RWPE1 (cell line): ENCODE measurements at regions not wholly inside any gene's neighbourhood (a gene's known extent, or its start where the extent isn't known, plus 50 kb on each side); places are given as distances from the start of the nearest gene placed in this dataset.

Experiments
- CTCF ChIA-PET: fragments of 350-600 bp; sonication (Branson Sonifier 250); formaldehyde crosslinking; extraction: SDS; loops from one replicate; lab custom pipeline; 2021; lab: Yijun Ruan, JAX
- POLR2A ChIA-PET: fragments of 400-600 bp; formaldehyde crosslinking; extraction: SDS; loops from one replicate; lab custom pipeline; 2020; ENCODE audit warnings: antibody characterized with exemption; ENCODE audit not compliant: low non-redundant PET; lab: Yijun Ruan, JAX
- DNase-seq: peaks from one replicate; pipeline ENCODE4 v3.0.0; 2012; ENCODE audit warnings: low spot score
- H3K27ac ChIP-seq: fragments of 450-650 bp; 2 replicates; pipeline ENCODE4 v1.5.1; 2017
- CTCF ChIP-seq: fragments of 450-650 bp; conservative IDR thresholded peaks from 2 replicates; pipeline ENCODE4 v1.5.1; 2017; ENCODE audit warnings: low read depth, mild to moderate bottlenecking

DNA sequence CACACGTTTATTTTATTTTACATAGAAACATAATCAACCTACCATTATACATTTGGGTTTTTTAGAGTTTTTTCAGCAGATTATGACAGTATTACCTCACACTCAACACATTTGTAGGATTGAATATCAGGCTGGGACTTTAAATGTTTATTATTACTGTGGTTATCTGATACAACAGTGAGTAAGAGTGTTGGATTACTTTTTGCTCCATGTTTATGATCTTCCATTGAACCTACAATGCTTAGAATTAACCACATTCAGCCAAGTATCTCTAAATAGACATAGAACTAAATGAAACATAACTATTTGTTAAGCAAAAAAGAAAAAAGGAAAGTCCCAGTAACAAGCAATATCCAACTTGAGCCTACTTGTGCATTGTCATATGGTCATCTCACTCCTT is 607.4 kb upstream of the PITX2 start:
- TF ChIP-seq CTCF = no peak
- POLR2A ChIA-PET = no interaction called here
- no peak for DNase-seq
- CTCF ChIA-PET = no interaction called here
- no peak overlapping the region for H3K27ac ChIP-seq

DNA sequence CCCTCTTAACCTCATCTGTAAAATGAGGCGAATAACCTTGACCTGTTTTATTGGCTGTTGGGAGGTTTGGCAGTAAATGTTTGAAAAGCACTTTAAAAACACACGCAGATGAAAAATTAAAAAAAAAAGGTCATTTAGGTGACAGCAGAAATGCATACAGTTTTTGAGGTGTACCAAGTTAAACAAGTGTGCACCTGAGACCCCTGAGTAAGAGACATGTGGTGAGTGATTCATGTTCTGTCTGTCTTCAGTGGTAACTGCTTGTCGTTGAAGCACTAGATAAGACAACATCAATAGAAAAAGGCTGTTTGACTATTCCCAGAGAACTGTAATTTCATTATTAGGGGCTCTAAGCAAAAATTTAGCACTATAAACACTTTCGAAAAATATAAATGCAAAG is 608.4 kb upstream of the PITX2 start:
- CTCF ChIA-PET = no interaction called here
- no peak for DNase-seq
- H3K27ac ChIP-seq = no peak overlapping the region
- no peak for TF ChIP-seq CTCF
- POLR2A ChIA-PET = no interaction called here

DNA sequence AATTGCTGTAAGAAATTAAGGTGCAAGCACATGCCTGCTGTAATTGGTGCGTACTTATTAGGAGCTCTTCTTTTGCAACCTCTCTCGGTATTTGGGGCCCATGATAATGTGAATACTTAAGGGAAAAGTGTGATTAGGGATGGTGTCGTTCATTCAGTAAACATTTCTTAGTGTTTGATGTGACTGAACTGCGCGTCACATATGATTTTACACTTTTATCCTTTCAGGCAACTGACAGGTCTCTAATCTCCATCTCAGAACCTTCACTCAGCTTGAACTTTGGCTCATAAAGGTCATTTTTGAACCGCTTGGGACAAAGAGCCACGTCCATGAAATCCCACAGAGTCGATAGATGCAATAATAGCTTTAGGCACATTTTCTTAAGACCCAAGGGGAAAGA is 612.1 kb upstream of the PITX2 start:
- DNase-seq = no peak
- no peak for TF ChIP-seq CTCF
- H3K27ac ChIP-seq = no peak overlapping the region
- POLR2A ChIA-PET = no interaction called here
- CTCF ChIA-PET = interaction anchor here (0.7 kb wide), 1 partner anchor 119 kb away, joined by 3 read pairs; no protein-coding TSS in a partner anchor

- no peak overlapping the region for H3K27ac ChIP-seq
- ChIA-PET CTCF (no interaction called here), POLR2A (no interaction called here)
- DNase-seq = no peak
- no peak for TF ChIP-seq CTCF
Measured at GRCh38 chr4:111263836-111264235, 641.0 kb upstream of the PITX2 start.

DNA sequence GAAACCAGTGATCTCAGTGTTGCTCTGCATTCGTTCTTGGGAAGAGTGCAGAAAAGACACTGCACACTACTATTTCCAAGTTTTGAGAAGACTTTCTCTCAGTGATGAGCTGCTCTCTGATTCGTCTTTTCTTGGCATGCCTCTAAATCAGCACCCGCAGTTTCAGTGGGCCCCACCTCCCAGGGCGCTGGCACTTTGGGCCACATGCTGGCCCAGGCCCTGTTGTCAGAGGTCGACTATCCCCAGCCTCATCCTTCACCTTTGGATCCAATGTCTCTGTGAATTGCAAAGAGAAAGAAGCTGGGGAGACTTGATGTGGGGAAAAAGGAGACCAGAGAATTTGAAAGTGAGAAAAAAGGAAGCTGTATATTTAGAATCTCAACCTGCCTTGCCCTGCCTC is 644.1 kb upstream of the PITX2 start:
- TF ChIP-seq CTCF = no peak

GRCh38 chr4:111267786-111268185 is 644.9 kb upstream of the PITX2 start:
- no peak for TF ChIP-seq CTCF
- H3K27ac ChIP-seq = no peak overlapping the region
- POLR2A ChIA-PET = no interaction called here
- no peak for DNase-seq
- CTCF ChIA-PET = no interaction called here

More for the DNA sequence above, 644.1 kb upstream of the PITX2 start:
- H3K27ac ChIP-seq = no peak overlapping the region
- CTCF ChIA-PET = interaction anchor here (0.6 kb wide), 1 partner anchor 46 kb away, joined by 4 read pairs; no protein-coding TSS in a partner anchor
- no peak for DNase-seq
- POLR2A ChIA-PET = no interaction called here
